Fibroblast of lung (primary cell): ENCODE measurements at regions not wholly inside any gene's neighbourhood (a gene's known extent, or its start where the extent isn't known, plus 50 kb on each side); places are given as distances from the start of the nearest gene placed in this dataset.

Experiments used
- DNase-seq, 2 donors: peaks; one replicate each; pipeline versions ENCODE4 v3.0.0 to v3.0.0-alpha.2; 2010; ENCODE audit warnings: low read depth in 2 of 2
- H2AFZ ChIP-seq: 2 replicates; pipeline ENCODE4 v1.5.1; 2012; ENCODE audit warnings: low read length, control low read depth, inconsistent platforms
- H3K27ac ChIP-seq: 2 replicates; pipeline ENCODE4 v1.5.1; 2011; ENCODE audit warnings: low read length, control low read depth; ENCODE audit not compliant: insufficient read depth
- H3K27me3 ChIP-seq: 2 replicates; pipeline ENCODE4 v1.5.1; 2011; ENCODE audit warnings: mild to moderate bottlenecking, low read length; ENCODE audit not compliant: control insufficient read depth, insufficient read depth
- H3K36me3 ChIP-seq: 2 replicates; pipeline ENCODE4 v1.5.1; 2011; ENCODE audit warnings: low read length; ENCODE audit not compliant: control insufficient read depth, insufficient read depth
- H3K4me1 ChIP-seq: 2 replicates; pipeline ENCODE4 v1.5.1; 2011; ENCODE audit warnings: low read length; ENCODE audit not compliant: control insufficient read depth, insufficient read depth; ENCODE audit errors: extremely low read depth
- H3K4me2 ChIP-seq: 2 replicates; pipeline ENCODE4 v1.5.1; 2011; ENCODE audit warnings: low read length, control low read depth; ENCODE audit not compliant: insufficient read depth; ENCODE audit errors: extremely low read depth
- H3K4me3 ChIP-seq, 4 experiments: fragments of 200-600 bp in 1 of 4; sonication (generic) in 1 of 4; replicated peaks in 1 of 4; 2 replicates each; pipeline ENCODE4 v1.5.1; 2011 to 2016; ENCODE audit warnings: low read length in 4 of 4, low read depth in 3 of 4, mild to moderate bottlenecking in 3 of 4, control low read depth in 2 of 4, inconsistent platforms in 1 of 4, mixed read lengths in 1 of 4; ENCODE audit not compliant: insufficient read depth in 1 of 4; ENCODE audit errors: control extremely low read depth in 1 of 4
- H3K79me2 ChIP-seq: 2 replicates; pipeline ENCODE4 v1.5.1; 2012; ENCODE audit warnings: mild to moderate bottlenecking, low read length, inconsistent platforms; ENCODE audit not compliant: control insufficient read depth, insufficient read depth
- H3K9ac ChIP-seq: 2 replicates; pipeline ENCODE4 v1.5.1; 2011; ENCODE audit warnings: mild to moderate bottlenecking, low read length, control low read depth; ENCODE audit not compliant: insufficient read depth
- H3K9me3 ChIP-seq: 2 replicates; pipeline ENCODE4 v1.5.1; 2012; ENCODE audit warnings: low read depth, low read length; ENCODE audit not compliant: control insufficient read depth, insufficient read depth
- H4K20me1 ChIP-seq: 2 replicates; pipeline ENCODE4 v1.5.1; 2011; ENCODE audit warnings: low read length; ENCODE audit not compliant: control insufficient read depth, insufficient read depth; ENCODE audit errors: extremely low read depth
- EZH2 ChIP-seq: IDR thresholded peaks from 2 replicates; pipeline ENCODE4 v1.5.1; 2012; ENCODE audit warnings: low read length, control low read depth, mild to moderate bottlenecking; ENCODE audit errors: missing control alignments
- TF ChIP-seq, protein P1 (sequence below), 2 donors: IDR thresholded peaks in 1 of 2; conservative IDR thresholded peaks in 1 of 2; 1 replicate in 1 of 2; 2 replicates in 1 of 2; pipeline ENCODE4 v1.5.1; 2011 to 2012; ENCODE audit warnings: low read length in 2 of 2, control low read depth in 1 of 2, inconsistent platforms in 1 of 2, low read depth in 1 of 2, mild to moderate bottlenecking in 1 of 2

GRCh38 chr14:98197933-98198332 is 1074.1 kb downstream of the BCL11B start:
- Histone ChIP-seq H3K9me3 (no peaks in the 10 kb centered on the region), H3K4me3 (no peak overlapping the region), H3K4me2 (no peak overlapping the region), H3K36me3 (no peaks in the 10 kb centered on the region), H4K20me1 (no peaks in the 10 kb centered on the region), H3K79me2 (no peaks in the 10 kb centered on the region), H3K27me3 (no peaks in the 10 kb centered on the region), H2AFZ (no peak overlapping the region), H3K9ac (no peak overlapping the region), H3K4me1 (no peaks in the 10 kb centered on the region), H3K27ac (no peak overlapping the region)
- DNase-seq = no peak
- TF ChIP-seq, protein P1, sequence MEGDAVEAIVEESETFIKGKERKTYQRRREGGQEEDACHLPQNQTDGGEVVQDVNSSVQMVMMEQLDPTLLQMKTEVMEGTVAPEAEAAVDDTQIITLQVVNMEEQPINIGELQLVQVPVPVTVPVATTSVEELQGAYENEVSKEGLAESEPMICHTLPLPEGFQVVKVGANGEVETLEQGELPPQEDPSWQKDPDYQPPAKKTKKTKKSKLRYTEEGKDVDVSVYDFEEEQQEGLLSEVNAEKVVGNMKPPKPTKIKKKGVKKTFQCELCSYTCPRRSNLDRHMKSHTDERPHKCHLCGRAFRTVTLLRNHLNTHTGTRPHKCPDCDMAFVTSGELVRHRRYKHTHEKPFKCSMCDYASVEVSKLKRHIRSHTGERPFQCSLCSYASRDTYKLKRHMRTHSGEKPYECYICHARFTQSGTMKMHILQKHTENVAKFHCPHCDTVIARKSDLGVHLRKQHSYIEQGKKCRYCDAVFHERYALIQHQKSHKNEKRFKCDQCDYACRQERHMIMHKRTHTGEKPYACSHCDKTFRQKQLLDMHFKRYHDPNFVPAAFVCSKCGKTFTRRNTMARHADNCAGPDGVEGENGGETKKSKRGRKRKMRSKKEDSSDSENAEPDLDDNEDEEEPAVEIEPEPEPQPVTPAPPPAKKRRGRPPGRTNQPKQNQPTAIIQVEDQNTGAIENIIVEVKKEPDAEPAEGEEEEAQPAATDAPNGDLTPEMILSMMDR (conservative IDR thresholded peaks at IDR 0.05 in 1 of 2, IDR thresholded peaks at IDR 0.05 in 1 of 2; ENCODE audit: low read depth in 1 of 2, low read length in 2 of 2) = no peak
- no peak for TF ChIP-seq EZH2

DNA sequence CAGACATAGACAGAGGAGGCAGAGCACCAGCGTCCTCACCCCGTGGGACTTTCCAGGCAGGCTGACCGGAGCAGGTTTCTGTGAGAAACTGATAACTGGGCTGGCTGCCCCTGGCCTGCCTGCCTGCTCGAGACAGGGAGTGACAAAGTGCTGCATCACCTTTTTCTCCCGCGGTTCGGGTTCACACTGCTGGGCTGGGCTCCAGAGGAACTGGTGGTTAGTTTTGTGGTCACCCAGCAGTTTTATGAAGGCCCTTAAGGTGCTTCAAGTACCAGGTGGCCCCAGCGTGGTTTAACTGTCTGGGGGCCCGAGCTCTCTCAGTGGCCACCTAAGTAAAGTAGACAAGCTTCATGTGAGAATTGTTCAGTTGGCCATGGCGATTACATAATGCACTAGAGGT is 1073.6 kb downstream of the BCL11B start:
- Histone ChIP-seq H3K9me3 (no peaks in the 10 kb centered on the region), H3K27ac (no peak overlapping the region), H3K4me1 (no peaks in the 10 kb centered on the region), H2AFZ (no peak overlapping the region), H3K27me3 (no peaks in the 10 kb centered on the region), H4K20me1 (no peaks in the 10 kb centered on the region), H3K36me3 (no peaks in the 10 kb centered on the region), H3K4me2 (no peak overlapping the region), H3K4me3 (no peak overlapping the region), H3K79me2 (no peaks in the 10 kb centered on the region), H3K9ac (no peak overlapping the region)
- TF ChIP-seq, protein P1 (conservative IDR thresholded peaks at IDR 0.05 in 1 of 2, IDR thresholded peaks at IDR 0.05 in 1 of 2; ENCODE audit: low read depth in 1 of 2, low read length in 2 of 2) = no peak
- TF ChIP-seq EZH2 = no peak
- peak in 1 of 2 donors; percentile 11 for DNase-seq

GRCh38 chr14:98200601-98201000 is 1071.4 kb downstream of the BCL11B start:
- Histone ChIP-seq H3K4me2 (no peak overlapping the region), H3K9me3 (no peaks in the 10 kb centered on the region), H3K79me2 (no peaks in the 10 kb centered on the region), H3K27me3 (no peaks in the 10 kb centered on the region), H3K4me3 (no peak overlapping the region), H2AFZ (no peak overlapping the region), H4K20me1 (no peaks in the 10 kb centered on the region), H3K9ac (no peak overlapping the region), H3K27ac (no peak overlapping the region), H3K36me3 (no peaks in the 10 kb centered on the region), H3K4me1 (no peaks in the 10 kb centered on the region)
- DNase-seq = no peak
- TF ChIP-seq, protein P1 (conservative IDR thresholded peaks at IDR 0.05 in 1 of 2, IDR thresholded peaks at IDR 0.05 in 1 of 2; ENCODE audit: low read depth in 1 of 2, low read length in 2 of 2) = no peak
- TF ChIP-seq EZH2 = no peak
